ENCODE measurements at regions not wholly inside any gene's neighbourhood (a gene's known extent, or its start where the extent isn't known, plus 50 kb on each side); places are given as distances from the start of the nearest gene placed in this dataset.

DNA sequence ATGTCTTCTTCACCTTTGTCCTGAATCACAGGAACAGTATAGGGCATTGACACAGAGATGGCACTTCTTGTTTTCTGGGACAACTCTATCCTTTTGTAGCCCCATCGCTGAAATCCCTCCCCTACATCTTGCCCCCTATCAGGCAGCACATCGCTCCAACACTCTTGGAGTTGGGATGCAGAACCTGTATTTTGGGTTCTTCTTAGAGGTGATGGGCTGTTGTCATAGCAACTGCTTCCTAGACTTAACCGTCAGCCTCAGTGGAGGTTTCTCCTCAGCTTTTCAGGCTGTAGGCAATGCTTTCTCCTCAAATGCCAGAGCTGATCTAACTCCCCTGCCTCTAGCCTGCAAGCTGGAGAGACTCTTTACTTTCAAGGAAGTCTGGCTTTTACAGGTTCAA is 99.9 kb upstream of the SPRED2 start:
- H3K4me2 ChIP-seq (ENCODE audit: insufficient read depth in 1 of 2, low read depth in 2 of 2, low read length in 2 of 2), result no peak overlapping the region
- H3K79me2 ChIP-seq (ENCODE audit: control insufficient read depth in 1 of 2, insufficient read depth in 2 of 2, low read length in 2 of 2), result no peaks in the 10 kb centered on the region
- H2AFZ ChIP-seq (ENCODE audit: low read length), result no peak overlapping the region
- H3K56ac ChIP-seq (replicated peaks; ENCODE audit: insufficient read length, low read depth, low read length), result no peak overlapping the region
- no peaks in the 10 kb centered on the region for H4K20me1 ChIP-seq (replicated peaks in 1 of 2; ENCODE audit: control insufficient read depth in 1 of 2, insufficient read depth in 2 of 2, low read length in 2 of 2)
- no peak overlapping the region for H2BK12ac ChIP-seq (ENCODE audit: low read depth, low read length)
- ChIA-PET POLR2A (ENCODE audit: partially characterized antibody) (no interaction called here), CTCF (ENCODE audit: partially characterized antibody) (interaction anchor here (1.1 kb wide), 1 partner anchor 181 kb away, joined by 3 read pairs; no protein-coding TSS in a partner anchor)
- H3K4me3 ChIP-seq (ENCODE audit: extremely low read depth in 1 of 4, insufficient read depth in 2 of 4, low read depth in 3 of 4, low read length in 4 of 4), result no peak overlapping the region
- H3K18ac ChIP-seq (ENCODE audit: extremely low read depth, low read length), result no peak overlapping the region
- no peak overlapping the region for H4K5ac ChIP-seq (ENCODE audit: insufficient read length, low read depth, low read length)
- no peak overlapping the region for H2BK15ac ChIP-seq (ENCODE audit: low read length)
- no peak overlapping the region for H3K4ac ChIP-seq (replicated peaks; ENCODE audit: insufficient read length, low read depth, low read length)
- H2BK120ac ChIP-seq (replicated peaks; ENCODE audit: low read depth, low read length), result no peak overlapping the region
- H3K4me1 ChIP-seq (replicated peaks in 1 of 4; ENCODE audit: control insufficient read depth in 3 of 4, insufficient read depth in 4 of 4, low read length in 3 of 4), result no peaks in the 10 kb centered on the region
- no peak overlapping the region for H3K9ac ChIP-seq (replicated peaks in 1 of 4; ENCODE audit: extremely low read depth in 1 of 4, low read depth in 3 of 4, low read length in 3 of 4)
- H4K91ac ChIP-seq (replicated peaks; ENCODE audit: insufficient read length, low read length), result no peak overlapping the region
- no peak overlapping the region for H2BK20ac ChIP-seq (ENCODE audit: low read length)
- H2AK5ac ChIP-seq (ENCODE audit: low read depth, low read length), result no peak overlapping the region
- no peaks in the 10 kb centered on the region for H3K27me3 ChIP-seq (replicated peaks in 1 of 4; ENCODE audit: control insufficient read depth in 3 of 4, extremely low read depth in 1 of 4, insufficient read depth in 3 of 4, low read length in 3 of 4)
- H3K36me3 ChIP-seq (ENCODE audit: control insufficient read depth in 2 of 4, insufficient read depth in 4 of 4, low read length in 3 of 4), result no peaks in the 10 kb centered on the region
- 88% methylated on average over 3 of the region's 3 CpGs; no CpG with 5 or more reads in 1 of the 2 experiments for WGBS, 2 experiments (ENCODE audit: extremely low coverage in 1 of 2, insufficient coverage in 1 of 2, insufficient read length in 1 of 2, insufficient replicate concordance in 2 of 2, low coverage in 1 of 2, low lambda C conversion rate in 2 of 2, missing lambda C conversion rate in 1 of 2)
- DNase-seq (ENCODE audit: low read depth in 1 of 2, low spot score in 2 of 2), result no peak
- H4K8ac ChIP-seq (ENCODE audit: extremely low read depth, insufficient read depth, low read length), result no peak overlapping the region
- H3K9me3 ChIP-seq (ENCODE audit: insufficient read depth in 2 of 2, low read depth in 1 of 2, low read length in 1 of 2), result no peaks in the 10 kb centered on the region
- no peak overlapping the region for H3K27ac ChIP-seq (ENCODE audit: low read depth, low read length)
- no peak for FAIRE-seq
- H3K79me1 ChIP-seq (ENCODE audit: low read depth, low read length), result no peaks in the 10 kb centered on the region
- H3K23me2 ChIP-seq (ENCODE audit: low read depth, low read length), result no peaks in the 10 kb centered on the region; the same call in 1 of the 2 replicates
- no peak overlapping the region for H3K14ac ChIP-seq (ENCODE audit: insufficient read length)
- H2BK5ac ChIP-seq (ENCODE audit: low read depth, low read length), result no peak overlapping the region
- no peak overlapping the region for H3K23ac ChIP-seq (ENCODE audit: insufficient read length)
- TF ChIP-seq SRF (IDR thresholded peaks at IDR 0.05; ENCODE audit: low read depth, low read length) (no peak), EP300 (IDR thresholded peaks at IDR 0.05; ENCODE audit: borderline replicate concordance in 1 of 2, low read depth in 2 of 2, low read length in 2 of 2) (no peak), RXRA (IDR thresholded peaks at IDR 0.05; ENCODE audit: insufficient read depth, low read depth, low read length) (no peak), E2F6 (IDR thresholded peaks at IDR 0.05) (no peak), EZH2 (IDR thresholded peaks at IDR 0.05; ENCODE audit: low read depth, low read length, severe bottlenecking) (no peak), CTBP2 (IDR thresholded peaks at IDR 0.05; ENCODE audit: borderline replicate concordance, insufficient read depth, insufficient read length, low read length) (no peak), TBP (IDR thresholded peaks at IDR 0.05; ENCODE audit: low read depth, low read length) (no peak), KDM5A (IDR thresholded peaks at IDR 0.05; ENCODE audit: low read length) (no peak), SP1 (IDR thresholded peaks at IDR 0.05; ENCODE audit: low read depth, low read length) (no peak), RNF2 (IDR thresholded peaks at IDR 0.05; ENCODE audit: borderline replicate concordance, low read depth, low read length, missing control alignments, poor library complexity, severe bottlenecking) (no peak), NANOG (IDR thresholded peaks at IDR 0.05; ENCODE audit: insufficient read depth, low read depth, low read length, poor library complexity, severe bottlenecking) (no peak), POU5F1 (IDR thresholded peaks at IDR 0.05; ENCODE audit: low read depth, low read length) (no peak)
- TF ChIP-seq, protein P1, sequence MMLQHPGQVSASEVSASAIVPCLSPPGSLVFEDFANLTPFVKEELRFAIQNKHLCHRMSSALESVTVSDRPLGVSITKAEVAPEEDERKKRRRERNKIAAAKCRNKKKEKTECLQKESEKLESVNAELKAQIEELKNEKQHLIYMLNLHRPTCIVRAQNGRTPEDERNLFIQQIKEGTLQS (IDR thresholded peaks at IDR 0.05; ENCODE audit: insufficient read depth, low read depth, low read length), result no peak
